ENCODE measurements at regions not wholly inside any gene's neighbourhood (a gene's known extent, or its start where the extent isn't known, plus 50 kb on each side); places are given as distances from the start of the nearest gene placed in this dataset.

GRCh38 chr7:156261581-156261980 lies 379.0 kb upstream of the RNF32 start:
- DNase-seq = no peak

- no peak for DNase-seq
These were observed 382.7 kb upstream of the RNF32 start for GRCh38 chr7:156257904-156258303.

GRCh38 chr7:156255635-156256034 lies 384.9 kb upstream of the RNF32 start:
- DNase-seq = no peak

- no peak for DNase-seq
These were observed 388.7 kb upstream of the RNF32 start for GRCh38 chr7:156251861-156252260.

GRCh38 chr7:156240532-156240931 lies 400.0 kb upstream of the RNF32 start:
- no peak for DNase-seq

- no peak for DNase-seq
These were observed 402.0 kb upstream of the RNF32 start for GRCh38 chr7:156238366-156239133.

GRCh38 chr7:156237614-156238013 lies 403.0 kb upstream of the RNF32 start:
- DNase-seq = no peak

GRCh38 chr7:156236936-156237599 lies 403.5 kb upstream of the RNF32 start:
- DNase-seq = no peak

GRCh38 chr7:156236181-156236889 lies 404.2 kb upstream of the RNF32 start:
- DNase-seq = no peak

GRCh38 chr7:156234666-156235494 lies 405.7 kb upstream of the RNF32 start:
- DNase-seq = no peak

- no peak for DNase-seq
These were observed 406.4 kb upstream of the RNF32 start for GRCh38 chr7:156234192-156234591.

- DNase-seq = no peak
These were observed 407.5 kb upstream of the RNF32 start for GRCh38 chr7:156232931-156233705.

- DNase-seq = no peak
These were observed 410.0 kb upstream of the RNF32 start for GRCh38 chr7:156230576-156230975.

GRCh38 chr7:156224833-156225225 lies 412.6 kb upstream of the SHH start:
- no peak for DNase-seq

GRCh38 chr7:156223935-156224832 lies 411.9 kb upstream of the SHH start:
- no peak for DNase-seq

- DNase-seq = no peak
These were observed 410.3 kb upstream of the SHH start for GRCh38 chr7:156222611-156223010.

GRCh38 chr7:156222151-156222550 lies 409.9 kb upstream of the SHH start:
- DNase-seq = no peak

- DNase-seq = no peak
These were observed 408.4 kb upstream of the SHH start for GRCh38 chr7:156220701-156221100.

GRCh38 chr7:156220078-156220605 lies 407.9 kb upstream of the SHH start:
- no peak for DNase-seq

GRCh38 chr7:156219307-156220077 lies 407.2 kb upstream of the SHH start:
- DNase-seq = no peak
